Astrocyte of the spinal cord (primary cell): ENCODE measurements at regions not wholly inside any gene's neighbourhood (a gene's known extent, or its start where the extent isn't known, plus 50 kb on each side); places are given as distances from the start of the nearest gene placed in this dataset.
"Not testable (repeated sequence)": the region's sequence is repeated elsewhere in the genome, so short reads cannot be mapped to it uniquely, and the experiment has no call there.

Experiments used
- DNase-seq: peaks from one replicate; pipeline ENCODE4 v3.0.0; 2011; ENCODE audit warnings: low read depth, low spot score
- H3K4me3 ChIP-seq: 2 replicates; pipeline ENCODE4 v1.5.1; 2011; ENCODE audit warnings: low read depth, mild to moderate bottlenecking, low read length, moderate library complexity
- CTCF ChIP-seq: IDR thresholded peaks from 2 replicates; pipeline ENCODE4 v1.5.1; 2012; ENCODE audit warnings: low read depth, mild to moderate bottlenecking, low read length, inconsistent platforms
- in situ Hi-C: cut with HindIII; loops from 2 replicates; pipeline ENCODE4 v1.10.0; 2017; ENCODE audit warnings: low sequenced_read_pairs

- in situ Hi-C loops, result loop anchor here (10.0 kb wide), 1 partner anchor 241 kb away; no protein-coding TSS in a partner anchor
- DNase-seq, result peak; percentile 51
- H3K4me3 ChIP-seq, result no peak overlapping the region
- no peak for TF ChIP-seq CTCF
Measured at GRCh38 chr6:154933181-154933827, 61.8 kb upstream of the TIAM2 start.

GRCh38 chr6:154937306-154938220, 57.6 kb upstream of the TIAM2 start:
- peak; percentile 27 for TF ChIP-seq CTCF
- H3K4me3 ChIP-seq, result no peak overlapping the region
- DNase-seq, result peak; percentile 55
- in situ Hi-C loops, result loop anchor here (10.0 kb wide), 1 partner anchor 237 kb away; no protein-coding TSS in a partner anchor

- no peak for DNase-seq
- H3K4me3 ChIP-seq, result no peak overlapping the region
- in situ Hi-C loops, result loop anchor here (10.0 kb wide), 1 partner anchor 237 kb away; no protein-coding TSS in a partner anchor
- TF ChIP-seq CTCF, result no peak
Measured at GRCh38 chr6:154938221-154938580, 56.9 kb upstream of the TIAM2 start.

- DNase-seq, H3K4me3 ChIP-seq: not testable (repeated sequence)
- in situ Hi-C loops, result loop anchor here (10.0 kb wide), 1 partner anchor 236 kb away; no protein-coding TSS in a partner anchor
Measured at GRCh38 chr6:154938727-154939285, 56.3 kb upstream of the TIAM2 start.

- in situ Hi-C loops, result no loop called here
- TF ChIP-seq CTCF, result no peak
- DNase-seq, result no peak
- H3K4me3 ChIP-seq, result no peak overlapping the region
Measured at GRCh38 chr6:154942770-154943169, 52.3 kb upstream of the TIAM2 start.

GRCh38 chr6:154945271-154945890, 49.7 kb upstream of the TIAM2 start:
- DNase-seq, result no peak
- H3K4me3 ChIP-seq, result no peak overlapping the region
- in situ Hi-C loops, result no loop called here
- no peak for TF ChIP-seq CTCF
